HCT116 (cell line): ENCODE measurements at regions not wholly inside any gene's neighbourhood (a gene's known extent, or its start where the extent isn't known, plus 50 kb on each side); places are given as distances from the start of the nearest gene placed in this dataset.

Experiments
- ATAC-seq: fragments of 200-7000 bp; cut with Tn5 transposase; 2 replicates; pipeline ENCODE4 v1.9.1; 2020; ENCODE audit warnings: mild to moderate bottlenecking, moderate library complexity
- BruUV-seq: library from RNA; stranded (reverse); fragments of 400-500 nt; replicated peaks from 2 replicates; lab custom pipeline; 2021; lab: Mats Ljungman, UMichigan
- CTCF ChIA-PET: fragments of 300-600 bp; sonication (Branson Sonifier 250); formaldehyde crosslinking; loops from one replicate; lab custom pipeline; 2021; ENCODE audit warnings: antibody characterized with exemption; lab: Charles Lee
- POLR2A ChIA-PET: fragments of 300-600, 350-600 bp; sonication (Branson Sonifier 250); formaldehyde crosslinking; loops from one replicate; lab custom pipeline; 2021; ENCODE audit warnings: antibody characterized with exemption; lab: Charles Lee
- RAD21 ChIA-PET, 2 experiments: fragments of 300-600 bp; sonication (Branson Sonifier 250); formaldehyde crosslinking; loops; one replicate each; lab custom pipeline; 2023; ENCODE audit warnings: low total read pairs in 2 of 2; ENCODE audit not compliant: uncharacterized antibody in 2 of 2, unreplicated experiment in 2 of 2, low non-redundant PET in 1 of 2; lab: Charles Lee
- DNase-seq: peaks from one replicate; pipeline ENCODE4 v3.0.0-alpha.2; 2010; ENCODE audit warnings: low read depth, low spot score
- H2AFZ ChIP-seq: fragments of 200-600 bp; shearing (Covaris generic), sonication (generic); 2 replicates; pipeline ENCODE4 v1.6.1; 2017; ENCODE audit warnings: low read depth, mixed run types, mixed read lengths, antibody characterized with exemption, low read length; ENCODE audit not compliant: poor library complexity, severe bottlenecking
- H3K27ac ChIP-seq: 2 replicates; pipeline ENCODE4 v1.5.1; 2012; ENCODE audit warnings: low read depth, low read length
- H3K27me3 ChIP-seq: fragments of 200-600 bp; sonication (generic); 2 replicates; pipeline ENCODE4 v1.6.1; 2016; ENCODE audit warnings: mixed run types, low read length, mixed read lengths; ENCODE audit not compliant: insufficient read depth
- H3K36me3 ChIP-seq, 2 experiments: fragments of 200-500 bp in 1 of 2; fragments of 200-600 bp in 1 of 2; sonication (Bioruptor generic) in 1 of 2; sonication (generic) in 1 of 2; 2 replicates each; pipeline versions ENCODE4 v1.5.1 to v1.6.1; 2014 to 2016; ENCODE audit warnings: low read length in 2 of 2, inconsistent platforms in 1 of 2, mixed read lengths in 1 of 2, mixed run types in 1 of 2; ENCODE audit not compliant: insufficient read depth in 2 of 2, control insufficient read depth in 1 of 2
- H3K4me1 ChIP-seq, 2 experiments: fragments of 200-600 bp in 1 of 2; sonication (generic) in 1 of 2; 2 replicates each; pipeline versions ENCODE4 v1.5.1 to v1.6.1; 2012 to 2017; ENCODE audit warnings: low read length in 2 of 2, inconsistent platforms in 1 of 2, mild to moderate bottlenecking in 1 of 2, mixed read lengths in 1 of 2, mixed run types in 1 of 2, moderate library complexity in 1 of 2; ENCODE audit not compliant: insufficient read depth in 2 of 2, control insufficient read depth in 1 of 2
- H3K4me2 ChIP-seq: fragments of 200-600 bp; sonication (generic); 2 replicates; pipeline ENCODE4 v1.6.1; 2017; ENCODE audit warnings: mixed run types, low read length, mixed read lengths
- H3K4me3 ChIP-seq, 2 experiments: fragments of 200-600 bp in 1 of 2; sonication (generic) in 1 of 2; replicated peaks in 1 of 2; 2 replicates each; pipeline ENCODE4 v1.5.1; 2011 to 2016; ENCODE audit warnings: low read length in 2 of 2, control low read depth in 1 of 2, low read depth in 1 of 2, mild to moderate bottlenecking in 1 of 2, mixed read lengths in 1 of 2, mixed run types in 1 of 2
- H3K79me2 ChIP-seq: fragments of 200-600 bp; sonication (generic); 2 replicates; pipeline ENCODE4 v1.6.1; 2017; ENCODE audit warnings: mild to moderate bottlenecking, mixed run types, low read length, moderate library complexity, mixed read lengths; ENCODE audit not compliant: insufficient read depth
- H3K9ac ChIP-seq: fragments of 200-600 bp; sonication (generic); 2 replicates; pipeline ENCODE4 v1.6.1; 2016; ENCODE audit warnings: low read length, mixed read lengths
- H3K9me2 ChIP-seq: fragments of 200-600 bp; sonication (generic), shearing (Covaris generic); 2 replicates; pipeline ENCODE4 v1.6.1; 2017; ENCODE audit warnings: mixed run types, mild to moderate bottlenecking, moderate library complexity; ENCODE audit not compliant: insufficient read depth
- H3K9me3 ChIP-seq, 2 experiments: fragments of 200-500 bp in 1 of 2; fragments of 200-600 bp in 1 of 2; sonication (Bioruptor generic) in 1 of 2; sonication (generic) in 1 of 2; 2 replicates each; pipeline ENCODE4 v1.6.1; 2014 to 2017; ENCODE audit warnings: low read length in 2 of 2, mixed read lengths in 2 of 2, inconsistent platforms in 1 of 2, low read depth in 1 of 2, mild to moderate bottlenecking in 1 of 2, mixed run types in 1 of 2, moderate library complexity in 1 of 2; ENCODE audit not compliant: control insufficient read depth in 1 of 2, insufficient read depth in 1 of 2
- H4K20me1 ChIP-seq: fragments of 200-600 bp; sonication (generic), shearing (Covaris generic); 2 replicates; pipeline ENCODE4 v1.6.1; 2017; ENCODE audit warnings: mixed run types, mild to moderate bottlenecking, moderate library complexity; ENCODE audit not compliant: insufficient read depth
- ATF3 ChIP-seq: IDR thresholded peaks from 2 replicates; pipeline ENCODE4 v1.6.1; 2012
- CBX3 ChIP-seq: IDR thresholded peaks from 2 replicates; pipeline ENCODE4 v1.6.1; 2012; ENCODE audit warnings: low read depth
- CTCF ChIP-seq, 3 experiments: fragments of 200-600 bp in 1 of 3; sonication (generic) in 1 of 3; IDR thresholded peaks in 2 of 3; conservative IDR thresholded peaks in 1 of 3; 2 replicates each; pipeline ENCODE4 v1.5.1; 2012 to 2017; ENCODE audit warnings: low read depth in 2 of 3, low read length in 2 of 3, antibody characterized with exemption in 1 of 3, borderline replicate concordance in 1 of 3, control low read depth in 1 of 3, mild to moderate bottlenecking in 1 of 3, mixed read lengths in 1 of 3, mixed run types in 1 of 3, moderate library complexity in 1 of 3; ENCODE audit not compliant: insufficient read depth in 1 of 3
- EGR1 ChIP-seq: IDR thresholded peaks from 2 replicates; pipeline ENCODE4 v1.6.1; 2012; ENCODE audit warnings: low read depth
- ELF1 ChIP-seq: IDR thresholded peaks from 2 replicates; pipeline ENCODE4 v1.6.1; 2012; ENCODE audit warnings: low read depth, borderline replicate concordance
- EZH2phosphoT487 ChIP-seq: fragments of 200-600 bp; IDR thresholded peaks from 2 replicates; pipeline ENCODE4 v1.6.1; 2018; ENCODE audit warnings: antibody characterized with exemption, borderline replicate concordance
- MAX ChIP-seq: IDR thresholded peaks from 2 replicates; pipeline ENCODE4 v1.6.1; 2012
- POLR2A ChIP-seq: IDR thresholded peaks from 2 replicates; pipeline ENCODE4 v1.7.0; 2011; ENCODE audit warnings: borderline replicate concordance; ENCODE audit not compliant: insufficient read depth, insufficient read length; ENCODE audit errors: extremely low read depth
- REST ChIP-seq: IDR thresholded peaks from 2 replicates; pipeline ENCODE4 v1.6.1; 2012; ENCODE audit warnings: low read depth
- SIN3A ChIP-seq: IDR thresholded peaks from 2 replicates; pipeline ENCODE4 v1.6.1; 2012; ENCODE audit warnings: low read depth
- SP1 ChIP-seq: IDR thresholded peaks from 2 replicates; pipeline ENCODE4 v1.6.1; 2012; ENCODE audit warnings: low read depth
- SRF ChIP-seq: IDR thresholded peaks from 2 replicates; pipeline ENCODE4 v1.6.1; 2012; ENCODE audit warnings: low read depth
- YY1 ChIP-seq: IDR thresholded peaks from 2 replicates; pipeline ENCODE4 v1.6.1; 2011; ENCODE audit warnings: low read length, low read depth, moderate library complexity, mild to moderate bottlenecking; ENCODE audit not compliant: insufficient replicate concordance; ENCODE audit errors: extremely low read depth
- ZBTB33 ChIP-seq: IDR thresholded peaks from 2 replicates; pipeline ENCODE4 v1.6.1; 2011; ENCODE audit warnings: mild to moderate bottlenecking, low read length, moderate library complexity; ENCODE audit not compliant: insufficient replicate concordance; ENCODE audit errors: extremely low read depth
- ZFX ChIP-seq: fragments of 450-650 bp; IDR thresholded peaks from 2 replicates; pipeline ENCODE4 v1.6.1; 2017
- ZNF274 ChIP-seq: fragments of 200-500 bp; sonication (Bioruptor generic); IDR thresholded peaks from 2 replicates; pipeline ENCODE4 v1.6.1; 2014; ENCODE audit warnings: mild to moderate bottlenecking, low read depth, low read length, inconsistent platforms
- intact Hi-C: fragments of 100-400 bp; cut with micrococcal nuclease; formaldehyde crosslinking; loops from 2 replicates; pipeline ENCODE4 v1.10.0; 2022

- RAD21 ChIA-PET: interaction anchor here in 1 of 2 experiments (0.7 kb wide), 1 partner anchor 113 kb away, joined by 3 read pairs; no protein-coding TSS in a partner anchor
- BruUV-seq: no TSS peak
- no peak overlapping the region for H3K9ac ChIP-seq
- TF ChIP-seq REST (no peak), SIN3A (no peak), SRF (no peak), ATF3 (no peak), EZH2phosphoT487 (no peak), EGR1 (no peak), SP1 (no peak), CTCF (IDR thresholded peaks at IDR 0.05 in 2 of 3, conservative IDR thresholded peaks at IDR 0.05 in 1 of 3; ENCODE audit: borderline replicate concordance in 1 of 3, insufficient read depth in 1 of 3, low read depth in 2 of 3, low read length in 2 of 3) (no peak), MAX (no peak), ELF1 (no peak), ZBTB33 (no peak), CBX3 (no peak), ZNF274 (no peak), POLR2A (no peak), ZFX (no peak), YY1 (no peak)
- TF ChIP-seq, all 23 proteins: peak for 0
- ATAC-seq (no peak), DNase-seq (no peak)
- H3K4me2 ChIP-seq: no peak overlapping the region
- no peaks in the 10 kb centered on the region for H3K27me3 ChIP-seq
- no peaks in the 10 kb centered on the region for H3K36me3 ChIP-seq
- H3K27ac ChIP-seq: no peak overlapping the region
- no peaks in the 10 kb centered on the region for H3K79me2 ChIP-seq
- ChIA-PET POLR2A (no interaction called here), CTCF (no interaction called here)
- H4K20me1 ChIP-seq: no peaks in the 10 kb centered on the region
- H3K4me1 ChIP-seq: peaks cover 0 to 3% of the 10 kb centered on the region in 2 experiments; a peak in 1 of 4 replicates
- no peak overlapping the region for H2AFZ ChIP-seq
- H3K9me3 ChIP-seq: no peaks in the 10 kb centered on the region
- H3K4me3 ChIP-seq: no peak overlapping the region
- intact Hi-C loops: no loop called here
- H3K9me2 ChIP-seq: no peaks in the 10 kb centered on the region
Observed at GRCh38 chr11:86159581-86159891, 85.0 kb upstream of the EED start.
